Testis (tissue), 2 donors: ENCODE measurements at regions not wholly inside any gene's neighbourhood (a gene's known extent, or its start where the extent isn't known, plus 50 kb on each side); places are given as distances from the start of the nearest gene placed in this dataset.

ENCODE experiments used
- DNase-seq: peaks from one replicate; pipeline ENCODE4 v3.0.0-alpha.2; 2019
- H3K27ac ChIP-seq, 2 donors: fragments of 200-600 bp; sonication (generic); one replicate each; pipeline ENCODE4 v1.5.1; 2019
- H3K27me3 ChIP-seq: fragments of 200-600 bp; sonication (generic); one replicate; pipeline ENCODE4 v1.5.1; 2019
- H3K36me3 ChIP-seq: fragments of 200-600 bp; sonication (generic); one replicate; pipeline ENCODE4 v1.5.1; 2017; ENCODE audit warnings: low read depth; ENCODE audit errors: missing control alignments
- H3K4me1 ChIP-seq: fragments of 200-600 bp; sonication (generic); one replicate; pipeline ENCODE4 v1.5.1; 2019
- H3K4me3 ChIP-seq, 2 donors: fragments of 200-600 bp; sonication (generic); one replicate each; pipeline ENCODE4 v1.5.1; 2017 to 2019
- H3K9me3 ChIP-seq: fragments of 200-600 bp; sonication (generic); one replicate; pipeline ENCODE4 v1.5.1; 2017
- POLR2A ChIP-seq: fragments of 450-650 bp; IDR thresholded peaks from one replicate; pipeline ENCODE4 v1.6.1; 2017; ENCODE audit warnings: antibody characterized with exemption, mild to moderate bottlenecking, moderate library complexity
- WGBS, 2 donors: methylation state at CpG; one replicate each; pipeline ENCODE4 v1.1.5; 2018; 5-methylcytosine and 5-hydroxymethylcytosine counted together
- intact Hi-C: fragments of 100-400 bp; cut with DNase I; formaldehyde crosslinking; loops from one replicate; pipeline ENCODE4 v1.15.1; 2023; ENCODE audit warnings: low total_unique reads
- TF ChIP-seq, protein P1 (sequence below), 3 experiments: fragments of 450-650 bp in 2 of 3; fragments of 200-600 bp in 1 of 3; sonication (generic) in 1 of 3; IDR thresholded peaks; one replicate each; pipeline ENCODE4 v1.5.1; 2016 to 2019; ENCODE audit warnings: antibody characterized with exemption in 3 of 3, mild to moderate bottlenecking in 2 of 3, moderate library complexity in 1 of 3

DNA sequence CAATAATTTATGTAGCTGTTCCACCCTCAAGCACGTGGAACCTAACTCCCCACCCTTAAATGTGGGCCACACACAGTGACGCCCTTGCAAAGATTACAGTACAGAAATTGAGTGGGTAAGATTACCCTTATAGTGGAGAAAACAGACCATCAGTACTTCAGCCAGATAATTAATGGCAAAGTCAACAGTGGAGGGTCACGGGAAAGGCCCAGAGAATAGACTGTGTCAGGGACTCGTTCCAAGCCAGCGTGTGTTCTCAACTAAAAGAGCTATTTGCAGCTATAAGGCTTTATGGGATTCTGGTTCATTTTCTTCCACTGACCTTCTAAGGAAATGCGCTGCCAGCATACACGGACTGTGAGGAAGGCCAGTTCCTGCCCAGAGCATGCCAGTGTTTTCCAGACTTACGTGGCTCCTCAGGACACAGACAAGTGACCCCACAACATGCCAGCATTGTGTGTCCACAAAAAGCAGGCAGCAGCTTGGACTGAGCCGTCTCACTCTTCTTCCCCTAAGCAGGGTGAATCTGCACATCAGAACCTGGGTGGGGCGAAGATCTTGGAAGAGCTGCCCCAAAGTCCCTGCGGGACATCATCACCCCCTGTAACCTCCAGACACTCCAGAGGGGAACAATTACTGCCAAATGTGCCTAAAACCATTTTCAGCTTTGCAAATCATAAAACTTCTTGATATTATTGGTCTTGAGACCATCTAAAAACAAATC is 428.5 kb downstream of the OCA2 start:
- Histone ChIP-seq H3K27me3 (no peaks in the 10 kb centered on the region), H3K4me1 (no peaks in the 10 kb centered on the region), H3K36me3 (no peaks in the 10 kb centered on the region), H3K4me3 (no peak overlapping the region), H3K27ac (no peak overlapping the region), H3K9me3 (no peaks in the 10 kb centered on the region)
- DNase-seq, result peak; percentile 60
- 43 to 45% methylated on average over 11 of the region's 11 CpGs for WGBS, 2 donors
- no peak for TF ChIP-seq POLR2A
- TF ChIP-seq, protein P1, sequence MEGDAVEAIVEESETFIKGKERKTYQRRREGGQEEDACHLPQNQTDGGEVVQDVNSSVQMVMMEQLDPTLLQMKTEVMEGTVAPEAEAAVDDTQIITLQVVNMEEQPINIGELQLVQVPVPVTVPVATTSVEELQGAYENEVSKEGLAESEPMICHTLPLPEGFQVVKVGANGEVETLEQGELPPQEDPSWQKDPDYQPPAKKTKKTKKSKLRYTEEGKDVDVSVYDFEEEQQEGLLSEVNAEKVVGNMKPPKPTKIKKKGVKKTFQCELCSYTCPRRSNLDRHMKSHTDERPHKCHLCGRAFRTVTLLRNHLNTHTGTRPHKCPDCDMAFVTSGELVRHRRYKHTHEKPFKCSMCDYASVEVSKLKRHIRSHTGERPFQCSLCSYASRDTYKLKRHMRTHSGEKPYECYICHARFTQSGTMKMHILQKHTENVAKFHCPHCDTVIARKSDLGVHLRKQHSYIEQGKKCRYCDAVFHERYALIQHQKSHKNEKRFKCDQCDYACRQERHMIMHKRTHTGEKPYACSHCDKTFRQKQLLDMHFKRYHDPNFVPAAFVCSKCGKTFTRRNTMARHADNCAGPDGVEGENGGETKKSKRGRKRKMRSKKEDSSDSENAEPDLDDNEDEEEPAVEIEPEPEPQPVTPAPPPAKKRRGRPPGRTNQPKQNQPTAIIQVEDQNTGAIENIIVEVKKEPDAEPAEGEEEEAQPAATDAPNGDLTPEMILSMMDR (IDR thresholded peaks at IDR 0.05), result no peak
- intact Hi-C loops, result no loop called here

DNA sequence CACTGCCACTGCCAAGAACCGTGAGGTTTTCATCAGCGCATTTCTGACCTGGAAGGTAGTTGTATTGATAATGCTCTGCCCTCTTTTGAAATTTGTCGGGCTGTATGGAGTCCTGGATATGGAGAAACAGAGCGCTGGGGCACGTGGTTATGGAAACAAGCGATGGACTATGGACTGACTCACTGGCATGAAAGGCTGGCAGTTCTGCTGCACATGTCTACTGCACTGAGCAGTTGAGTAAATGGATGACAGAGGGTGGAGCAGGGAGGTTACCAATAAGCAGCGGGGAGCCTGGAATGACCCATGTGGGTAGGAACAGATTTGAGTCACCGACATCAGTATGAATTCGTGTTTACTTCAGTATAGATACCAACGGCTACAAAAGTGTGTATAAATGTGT is 429.5 kb downstream of the OCA2 start:
- H3K27me3 ChIP-seq, result no peaks in the 10 kb centered on the region
- no peaks in the 10 kb centered on the region for H3K9me3 ChIP-seq
- intact Hi-C loops, result no loop called here
- H3K4me1 ChIP-seq, result no peaks in the 10 kb centered on the region
- no peaks in the 10 kb centered on the region for H3K36me3 ChIP-seq
- H3K4me3 ChIP-seq, result no peak overlapping the region
- no peak overlapping the region for H3K27ac ChIP-seq
- TF ChIP-seq POLR2A, result no peak
- TF ChIP-seq, protein P1 (IDR thresholded peaks at IDR 0.05), result no peak
- 90 to 96% methylated on average over 10 of the region's 10 CpGs for WGBS, 2 donors
- DNase-seq, result no peak

- intact Hi-C loops, result no loop called here
Observed at GRCh38 chr15:27668471-27669220, 430.5 kb downstream of the OCA2 start.

GRCh38 chr15:27665002-27665401 is 434.1 kb downstream of the OCA2 start:
- H3K4me1 ChIP-seq, result no peaks in the 10 kb centered on the region
- TF ChIP-seq, protein P1 (IDR thresholded peaks at IDR 0.05), result no peak
- no peak for TF ChIP-seq POLR2A
- no peaks in the 10 kb centered on the region for H3K9me3 ChIP-seq
- intact Hi-C loops, result no loop called here
- DNase-seq, result no peak
- no peak overlapping the region for H3K4me3 ChIP-seq
- WGBS, 2 donors, result 69 to 74% methylated on average over 5 of the region's 5 CpGs
- no peak overlapping the region for H3K27ac ChIP-seq
- no peaks in the 10 kb centered on the region for H3K27me3 ChIP-seq
- H3K36me3 ChIP-seq, result no peaks in the 10 kb centered on the region

More at GRCh38 chr15:27668471-27669220, 430.5 kb downstream of the OCA2 start:
- H3K4me3 ChIP-seq, result no peak overlapping the region
- H3K27ac ChIP-seq, result no peak overlapping the region
- DNase-seq, result no peak
- WGBS, 2 donors, result 87 to 91% methylated on average over 9 of the region's 9 CpGs
- TF ChIP-seq, protein P1 (IDR thresholded peaks at IDR 0.05), result no peak
- TF ChIP-seq POLR2A, result no peak
- H3K4me1 ChIP-seq, result no peaks in the 10 kb centered on the region
- no peaks in the 10 kb centered on the region for H3K9me3 ChIP-seq
- H3K27me3 ChIP-seq, result no peaks in the 10 kb centered on the region
- H3K36me3 ChIP-seq, result no peaks in the 10 kb centered on the region
